PFSK-1 (cell line): ENCODE measurements at regions not wholly inside any gene's neighbourhood (a gene's known extent, or its start where the extent isn't known, plus 50 kb on each side); places are given as distances from the start of the nearest gene placed in this dataset.

Experiments used
- POLR2AphosphoS5 ChIP-seq: IDR thresholded peaks from 2 replicates; pipeline ENCODE4 v1.6.1; 2012; ENCODE audit warnings: low read depth, mild to moderate bottlenecking, control low read depth, low read length, moderate library complexity
- TF ChIP-seq, protein P1 (sequence below), 2 experiments: IDR thresholded peaks; 2 replicates each; pipeline versions ENCODE4 v1.6.1 to v1.8.0; 2011 to 2012; ENCODE audit warnings: low read depth in 2 of 2, low read length in 2 of 2, control low read depth in 1 of 2, inconsistent platforms in 1 of 2, mild to moderate bottlenecking in 1 of 2, moderate library complexity in 1 of 2; ENCODE audit not compliant: insufficient read depth in 1 of 2

DNA sequence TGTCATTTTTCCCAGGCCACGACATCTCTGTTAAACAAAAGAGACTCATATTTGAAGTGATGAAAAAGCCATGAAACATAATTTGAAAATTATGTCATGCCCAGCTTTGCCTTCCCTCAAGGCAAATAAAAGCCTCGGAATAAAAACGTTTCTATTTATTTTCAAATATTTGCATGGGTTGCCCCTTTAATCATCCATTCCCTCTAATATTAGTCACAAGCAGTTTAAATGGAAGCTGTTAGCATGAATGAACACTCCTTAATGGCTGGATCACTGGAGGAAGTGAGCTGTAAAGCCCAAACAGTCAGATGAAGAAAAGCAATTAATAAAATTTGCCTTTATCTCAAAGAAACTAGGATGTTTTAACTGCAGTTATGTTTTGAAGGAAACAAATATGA is 69.3 kb upstream of the STMND1 start:
- no peak for TF ChIP-seq POLR2AphosphoS5
- TF ChIP-seq, protein P1, sequence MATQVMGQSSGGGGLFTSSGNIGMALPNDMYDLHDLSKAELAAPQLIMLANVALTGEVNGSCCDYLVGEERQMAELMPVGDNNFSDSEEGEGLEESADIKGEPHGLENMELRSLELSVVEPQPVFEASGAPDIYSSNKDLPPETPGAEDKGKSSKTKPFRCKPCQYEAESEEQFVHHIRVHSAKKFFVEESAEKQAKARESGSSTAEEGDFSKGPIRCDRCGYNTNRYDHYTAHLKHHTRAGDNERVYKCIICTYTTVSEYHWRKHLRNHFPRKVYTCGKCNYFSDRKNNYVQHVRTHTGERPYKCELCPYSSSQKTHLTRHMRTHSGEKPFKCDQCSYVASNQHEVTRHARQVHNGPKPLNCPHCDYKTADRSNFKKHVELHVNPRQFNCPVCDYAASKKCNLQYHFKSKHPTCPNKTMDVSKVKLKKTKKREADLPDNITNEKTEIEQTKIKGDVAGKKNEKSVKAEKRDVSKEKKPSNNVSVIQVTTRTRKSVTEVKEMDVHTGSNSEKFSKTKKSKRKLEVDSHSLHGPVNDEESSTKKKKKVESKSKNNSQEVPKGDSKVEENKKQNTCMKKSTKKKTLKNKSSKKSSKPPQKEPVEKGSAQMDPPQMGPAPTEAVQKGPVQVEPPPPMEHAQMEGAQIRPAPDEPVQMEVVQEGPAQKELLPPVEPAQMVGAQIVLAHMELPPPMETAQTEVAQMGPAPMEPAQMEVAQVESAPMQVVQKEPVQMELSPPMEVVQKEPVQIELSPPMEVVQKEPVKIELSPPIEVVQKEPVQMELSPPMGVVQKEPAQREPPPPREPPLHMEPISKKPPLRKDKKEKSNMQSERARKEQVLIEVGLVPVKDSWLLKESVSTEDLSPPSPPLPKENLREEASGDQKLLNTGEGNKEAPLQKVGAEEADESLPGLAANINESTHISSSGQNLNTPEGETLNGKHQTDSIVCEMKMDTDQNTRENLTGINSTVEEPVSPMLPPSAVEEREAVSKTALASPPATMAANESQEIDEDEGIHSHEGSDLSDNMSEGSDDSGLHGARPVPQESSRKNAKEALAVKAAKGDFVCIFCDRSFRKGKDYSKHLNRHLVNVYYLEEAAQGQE (IDR thresholded peaks at IDR 0.05; ENCODE audit: insufficient read depth in 1 of 2, low read depth in 2 of 2, low read length in 2 of 2) = no peak
